ENCODE measurements at regions not wholly inside any gene's neighbourhood (a gene's known extent, or its start where the extent isn't known, plus 50 kb on each side); places are given as distances from the start of the nearest gene placed in this dataset.

DNA sequence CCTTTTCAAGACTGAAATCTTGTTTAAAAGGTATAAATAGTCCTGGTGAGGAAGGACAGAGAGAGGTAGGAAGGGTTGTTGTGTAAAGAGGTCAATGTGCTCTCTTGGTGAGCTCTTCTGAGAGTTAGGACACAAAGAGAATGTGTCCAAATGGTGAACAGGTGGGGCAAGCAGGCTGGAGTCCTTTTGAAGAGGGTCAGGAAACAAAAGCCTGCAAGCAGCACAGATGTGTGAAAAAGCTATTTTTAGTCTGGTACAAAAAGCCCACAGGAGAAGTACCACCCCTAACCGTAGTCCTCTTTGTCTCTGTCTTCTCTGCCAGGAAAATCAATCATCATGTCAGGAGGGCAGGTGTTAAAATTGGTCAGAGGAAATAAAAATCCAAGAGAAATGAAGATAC, 54.4 kb upstream of the SYN3 start:
- Histone ChIP-seq H3K9ac (ENCODE audit: insufficient read depth, low read depth, low read length) (no peak overlapping the region), H3K27ac (ENCODE audit: extremely low read length, insufficient read depth, low read length) (no peak overlapping the region), H3K79me2 (ENCODE audit: insufficient read depth, low read length) (no peaks in the 10 kb centered on the region), H3K9me3 (ENCODE audit: low read length) (no peaks in the 10 kb centered on the region), H3K4me1 (ENCODE audit: insufficient read depth, low read length) (no peaks in the 10 kb centered on the region), H3K4me3 (replicated peaks in 1 of 3; ENCODE audit: insufficient read depth in 1 of 3, low read depth in 2 of 3, low read length in 3 of 3) (no peak overlapping the region), H3K27me3 (ENCODE audit: control insufficient read depth in 1 of 2, insufficient read depth in 2 of 2, low read length in 2 of 2) (peaks cover 0 to 17% of the 10 kb centered on the region in 2 experiments; a peak in 2 of 5 replicates), H2AFZ (ENCODE audit: low read length) (no peak overlapping the region), H3K4me2 (ENCODE audit: low read depth, low read length) (no peak overlapping the region), H4K20me1 (ENCODE audit: insufficient read depth, low read length) (no peaks in the 10 kb centered on the region), H3K36me3 (replicated peaks in 1 of 2; ENCODE audit: control insufficient read depth in 1 of 2, insufficient read depth in 2 of 2, low read length in 2 of 2) (no peaks in the 10 kb centered on the region)
- WGBS (ENCODE audit: low lambda C conversion rate) = 4% methylated on average over 1 of the region's 1 CpG
- ATAC-seq (no peak), DNase-seq (ENCODE audit: low spot score) (no peak), FAIRE-seq (no peak)
- CTCF ChIA-PET (ENCODE audit: low intra/inter-chr PET ratio, low total read pairs) = no interaction called here
- intact Hi-C loops (cut with micrococcal nuclease; ENCODE audit: unreplicated experiment) (no loop called here), in situ Hi-C loops (cut with HindIII; ENCODE audit: extremely low pct_ligation_motif_present, low pct_unique_long_range_greater_than_20kb) (no loop called here)
- BruUV-seq (replicated peaks) = no TSS peak
- POLR2A ChIA-PET = no interaction called here
- TF ChIP-seq, protein P1, sequence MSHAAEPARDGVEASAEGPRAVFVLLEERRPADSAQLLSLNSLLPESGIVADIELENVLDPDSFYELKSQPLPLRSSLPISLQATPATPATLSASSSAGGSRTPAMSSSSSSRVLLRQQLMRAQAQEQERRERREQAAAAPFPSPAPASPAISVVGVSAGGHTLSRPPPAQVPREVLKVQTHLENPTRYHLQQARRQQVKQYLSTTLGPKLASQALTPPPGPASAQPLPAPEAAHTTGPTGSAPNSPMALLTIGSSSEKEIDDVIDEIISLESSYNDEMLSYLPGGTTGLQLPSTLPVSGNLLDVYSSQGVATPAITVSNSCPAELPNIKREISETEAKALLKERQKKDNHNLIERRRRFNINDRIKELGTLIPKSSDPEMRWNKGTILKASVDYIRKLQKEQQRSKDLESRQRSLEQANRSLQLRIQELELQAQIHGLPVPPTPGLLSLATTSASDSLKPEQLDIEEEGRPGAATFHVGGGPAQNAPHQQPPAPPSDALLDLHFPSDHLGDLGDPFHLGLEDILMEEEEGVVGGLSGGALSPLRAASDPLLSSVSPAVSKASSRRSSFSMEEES (CRISPR knock-in tag; IDR thresholded peaks at IDR 0.05) = no peak
- TF ChIP-seq HNF4G (IDR thresholded peaks at IDR 0.05; ENCODE audit: borderline replicate concordance, low read depth, low read length) = no peak
- TF ChIP-seq HNF4G (CRISPR knock-in tag; IDR thresholded peaks at IDR 0.05; ENCODE audit: borderline replicate concordance, low read depth) = no peak
- no peak for TF ChIP-seq ZNF33A (CRISPR knock-in tag; IDR thresholded peaks at IDR 0.05; ENCODE audit: borderline replicate concordance)
- no peak for TF ChIP-seq AHR (CRISPR knock-in tag; IDR thresholded peaks at IDR 0.05)
- TF ChIP-seq, protein P2, sequence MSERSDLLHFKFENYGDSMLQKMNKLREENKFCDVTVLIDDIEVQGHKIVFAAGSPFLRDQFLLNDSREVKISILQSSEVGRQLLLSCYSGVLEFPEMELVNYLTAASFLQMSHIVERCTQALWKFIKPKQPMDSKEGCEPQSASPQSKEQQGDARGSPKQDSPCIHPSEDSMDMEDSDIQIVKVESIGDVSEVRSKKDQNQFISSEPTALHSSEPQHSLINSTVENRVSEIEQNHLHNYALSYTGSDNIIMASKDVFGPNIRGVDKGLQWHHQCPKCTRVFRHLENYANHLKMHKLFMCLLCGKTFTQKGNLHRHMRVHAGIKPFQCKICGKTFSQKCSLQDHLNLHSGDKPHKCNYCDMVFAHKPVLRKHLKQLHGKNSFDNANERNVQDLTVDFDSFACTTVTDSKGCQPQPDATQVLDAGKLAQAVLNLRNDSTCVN (CRISPR knock-in tag; IDR thresholded peaks at IDR 0.05; ENCODE audit: borderline replicate concordance) = no peak
- no peak for TF ChIP-seq ZNF790 (CRISPR knock-in tag; IDR thresholded peaks at IDR 0.05; ENCODE audit: borderline replicate concordance)
- TF ChIP-seq ZNF772 (CRISPR knock-in tag; IDR thresholded peaks at IDR 0.05) = no peak
- no peak for TF ChIP-seq ETV5 (CRISPR knock-in tag; IDR thresholded peaks at IDR 0.05; ENCODE audit: borderline replicate concordance)
- TF ChIP-seq, protein P3, sequence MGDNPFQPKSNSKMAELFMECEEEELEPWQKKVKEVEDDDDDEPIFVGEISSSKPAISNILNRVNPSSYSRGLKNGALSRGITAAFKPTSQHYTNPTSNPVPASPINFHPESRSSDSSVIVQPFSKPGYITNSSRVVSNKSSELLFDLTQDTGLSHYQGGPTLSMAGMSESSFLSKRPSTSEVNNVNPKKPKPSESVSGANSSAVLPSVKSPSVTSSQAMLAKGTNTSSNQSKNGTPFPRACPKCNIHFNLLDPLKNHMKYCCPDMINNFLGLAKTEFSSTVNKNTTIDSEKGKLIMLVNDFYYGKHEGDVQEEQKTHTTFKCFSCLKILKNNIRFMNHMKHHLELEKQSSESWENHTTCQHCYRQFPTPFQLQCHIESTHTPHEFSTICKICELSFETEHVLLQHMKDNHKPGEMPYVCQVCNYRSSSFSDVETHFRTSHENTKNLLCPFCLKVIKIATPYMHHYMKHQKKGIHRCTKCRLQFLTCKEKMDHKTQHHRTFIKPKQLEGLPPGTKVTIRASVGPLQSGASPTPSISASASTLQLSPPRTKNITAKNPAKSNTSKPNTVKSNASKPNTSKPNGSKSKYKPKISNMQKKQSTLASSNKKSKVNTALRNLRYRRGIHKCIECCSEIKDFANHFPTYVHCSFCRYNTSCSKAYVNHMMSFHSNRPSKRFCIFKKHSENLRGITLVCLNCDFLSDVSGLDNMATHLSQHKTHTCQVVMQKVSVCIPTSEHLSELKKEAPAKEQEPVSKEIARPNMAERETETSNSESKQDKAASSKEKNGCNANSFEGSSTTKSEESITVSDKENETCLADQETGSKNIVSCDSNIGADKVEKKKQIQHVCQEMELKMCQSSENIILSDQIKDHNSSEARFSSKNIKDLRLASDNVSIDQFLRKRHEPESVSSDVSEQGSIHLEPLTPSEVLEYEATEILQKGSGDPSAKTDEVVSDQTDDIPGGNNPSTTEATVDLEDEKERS (CRISPR knock-in tag; IDR thresholded peaks at IDR 0.05) = no peak
- no peak for TF ChIP-seq NONO (IDR thresholded peaks at IDR 0.05)
- no peak for TF ChIP-seq NONO (CRISPR knock-in tag; conservative IDR thresholded peaks at IDR 0.05)
- TF ChIP-seq NFE2 (CRISPR knock-in tag; IDR thresholded peaks at IDR 0.05) = no peak
- TF ChIP-seq, protein P4, sequence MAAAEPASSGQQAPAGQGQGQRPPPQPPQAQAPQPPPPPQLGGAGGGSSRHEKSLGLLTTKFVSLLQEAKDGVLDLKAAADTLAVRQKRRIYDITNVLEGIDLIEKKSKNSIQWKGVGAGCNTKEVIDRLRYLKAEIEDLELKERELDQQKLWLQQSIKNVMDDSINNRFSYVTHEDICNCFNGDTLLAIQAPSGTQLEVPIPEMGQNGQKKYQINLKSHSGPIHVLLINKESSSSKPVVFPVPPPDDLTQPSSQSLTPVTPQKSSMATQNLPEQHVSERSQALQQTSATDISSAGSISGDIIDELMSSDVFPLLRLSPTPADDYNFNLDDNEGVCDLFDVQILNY (CRISPR knock-in tag; conservative IDR thresholded peaks at IDR 0.05) = no peak
- TF ChIP-seq, protein P5, sequence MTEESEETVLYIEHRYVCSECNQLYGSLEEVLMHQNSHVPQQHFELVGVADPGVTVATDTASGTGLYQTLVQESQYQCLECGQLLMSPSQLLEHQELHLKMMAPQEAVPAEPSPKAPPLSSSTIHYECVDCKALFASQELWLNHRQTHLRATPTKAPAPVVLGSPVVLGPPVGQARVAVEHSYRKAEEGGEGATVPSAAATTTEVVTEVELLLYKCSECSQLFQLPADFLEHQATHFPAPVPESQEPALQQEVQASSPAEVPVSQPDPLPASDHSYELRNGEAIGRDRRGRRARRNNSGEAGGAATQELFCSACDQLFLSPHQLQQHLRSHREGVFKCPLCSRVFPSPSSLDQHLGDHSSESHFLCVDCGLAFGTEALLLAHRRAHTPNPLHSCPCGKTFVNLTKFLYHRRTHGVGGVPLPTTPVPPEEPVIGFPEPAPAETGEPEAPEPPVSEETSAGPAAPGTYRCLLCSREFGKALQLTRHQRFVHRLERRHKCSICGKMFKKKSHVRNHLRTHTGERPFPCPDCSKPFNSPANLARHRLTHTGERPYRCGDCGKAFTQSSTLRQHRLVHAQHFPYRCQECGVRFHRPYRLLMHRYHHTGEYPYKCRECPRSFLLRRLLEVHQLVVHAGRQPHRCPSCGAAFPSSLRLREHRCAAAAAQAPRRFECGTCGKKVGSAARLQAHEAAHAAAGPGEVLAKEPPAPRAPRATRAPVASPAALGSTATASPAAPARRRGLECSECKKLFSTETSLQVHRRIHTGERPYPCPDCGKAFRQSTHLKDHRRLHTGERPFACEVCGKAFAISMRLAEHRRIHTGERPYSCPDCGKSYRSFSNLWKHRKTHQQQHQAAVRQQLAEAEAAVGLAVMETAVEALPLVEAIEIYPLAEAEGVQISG (CRISPR knock-in tag; IDR thresholded peaks at IDR 0.05) = no peak
- no peak for TF ChIP-seq ZSCAN25 (CRISPR knock-in tag; IDR thresholded peaks at IDR 0.05)
- no peak for TF ChIP-seq ZFYVE20 (CRISPR knock-in tag; IDR thresholded peaks at IDR 0.05; ENCODE audit: borderline replicate concordance, low read depth)

All from HepG2 (cell line).